T47D (cell line): ENCODE measurements at regions not wholly inside any gene's neighbourhood (a gene's known extent, or its start where the extent isn't known, plus 50 kb on each side); places are given as distances from the start of the nearest gene placed in this dataset.
A peak's percentile ranks its signal among the peaks of the same experiment; 100 is the strongest.

ENCODE experiments used
- DNase-seq, 2 experiments: peaks; one replicate each; pipeline versions ENCODE4 v3.0.0 to v3.0.0-alpha.2; 2011 to 2012; ENCODE audit warnings: low read depth in 1 of 2, low spot score in 1 of 2
- JUND ChIP-seq: IDR thresholded peaks from 2 replicates; pipeline ENCODE4 v1.6.1; 2012; ENCODE audit warnings: low read depth
- in situ Hi-C: cut with HindIII; loops from 2 replicates; pipeline ENCODE4 v1.10.0; 2016; ENCODE audit warnings: low sequenced_read_pairs, low pct_unique_long_range_greater_than_20kb

DNA sequence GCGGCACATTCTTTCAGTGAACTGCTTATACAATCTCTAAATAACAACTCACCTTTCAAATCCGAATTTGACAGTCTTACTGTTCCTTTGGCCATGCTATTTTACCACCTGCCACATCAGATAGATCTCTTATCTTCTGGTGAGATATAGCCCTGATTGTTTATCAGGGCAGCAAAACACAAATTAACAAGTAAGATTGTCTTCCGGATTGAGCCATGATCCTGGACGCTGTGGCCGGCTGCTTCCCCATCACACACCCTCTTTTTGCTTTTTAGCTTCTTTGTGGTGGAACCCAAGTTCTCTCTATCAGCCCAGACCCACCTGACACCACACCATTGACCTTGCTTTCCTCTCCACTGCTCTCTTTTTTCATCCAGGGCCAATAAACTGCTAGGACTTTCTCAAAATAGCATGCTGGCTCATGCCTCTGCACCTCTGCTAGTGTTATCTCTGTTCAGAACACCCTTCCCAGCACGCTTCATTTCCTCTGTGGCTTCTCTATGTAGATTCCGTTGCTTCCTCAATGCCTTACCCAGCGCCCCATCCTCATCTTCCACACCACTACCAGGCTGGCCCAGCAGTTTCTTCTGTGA lies 111.8 kb upstream of the CNTNAP5 start:
- in situ Hi-C loops: no loop called here
- no peak for DNase-seq
- TF ChIP-seq JUND: no peak

DNA sequence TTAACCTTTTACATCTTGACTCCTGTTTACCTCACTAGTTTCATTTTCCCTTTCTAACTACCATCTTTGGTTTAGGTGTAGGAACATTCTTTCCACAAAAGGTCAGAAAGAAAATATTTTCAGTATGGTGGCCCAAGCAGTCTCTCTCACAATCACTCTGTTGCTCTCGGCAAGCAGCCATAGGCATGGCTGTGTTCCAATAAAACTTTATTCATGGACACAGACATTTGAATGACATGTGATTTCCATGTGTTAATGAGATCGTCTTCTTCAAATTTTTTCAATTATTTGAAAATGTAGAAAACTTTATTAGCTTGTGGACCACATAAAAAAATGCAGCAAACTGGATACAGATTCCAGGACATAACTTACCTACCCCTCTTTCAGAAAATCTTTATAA lies 109.7 kb upstream of the CNTNAP5 start:
- no peak for TF ChIP-seq JUND
- in situ Hi-C loops: no loop called here
- DNase-seq: no peak

DNA sequence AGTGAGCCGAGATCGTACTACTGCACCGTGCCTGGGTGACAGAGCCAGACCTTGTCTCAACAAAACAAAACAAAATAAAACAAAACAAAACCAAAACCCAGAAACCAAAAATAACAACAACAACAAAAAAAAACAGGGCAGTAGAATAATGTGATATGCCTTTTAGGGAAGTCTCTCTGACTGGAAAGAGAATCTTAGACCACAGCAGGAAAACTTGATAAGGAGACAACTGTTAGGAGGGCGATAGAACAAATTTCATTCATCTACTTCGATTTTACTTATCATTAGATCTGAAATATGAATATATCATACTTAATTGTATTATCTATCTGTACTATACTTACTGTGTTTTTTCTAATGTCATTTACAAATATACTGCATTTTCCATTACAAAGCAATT lies 109.0 kb upstream of the CNTNAP5 start:
- no peak for DNase-seq
- in situ Hi-C loops: no loop called here
- no peak for TF ChIP-seq JUND

DNA sequence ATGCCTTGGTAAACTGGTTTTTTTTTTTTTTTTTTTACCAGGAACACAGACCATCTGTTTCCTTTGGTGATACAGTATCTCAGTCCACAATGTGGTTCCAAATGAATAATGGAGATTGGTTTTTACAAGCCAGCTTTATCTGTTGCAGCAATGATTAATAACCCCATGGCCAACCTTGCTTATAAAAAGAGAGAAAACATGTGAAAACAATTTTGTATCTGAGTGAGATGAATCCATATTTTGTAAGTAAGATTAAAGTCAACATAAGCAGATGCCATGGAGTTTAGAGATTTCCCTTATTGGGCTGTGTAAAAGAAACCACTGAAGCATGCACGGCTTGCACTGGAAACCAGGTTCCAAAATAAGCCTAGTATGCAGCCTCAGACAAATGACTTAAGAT lies 108.6 kb upstream of the CNTNAP5 start:
- no peak for TF ChIP-seq JUND
- DNase-seq: no peak
- in situ Hi-C loops: no loop called here

DNA sequence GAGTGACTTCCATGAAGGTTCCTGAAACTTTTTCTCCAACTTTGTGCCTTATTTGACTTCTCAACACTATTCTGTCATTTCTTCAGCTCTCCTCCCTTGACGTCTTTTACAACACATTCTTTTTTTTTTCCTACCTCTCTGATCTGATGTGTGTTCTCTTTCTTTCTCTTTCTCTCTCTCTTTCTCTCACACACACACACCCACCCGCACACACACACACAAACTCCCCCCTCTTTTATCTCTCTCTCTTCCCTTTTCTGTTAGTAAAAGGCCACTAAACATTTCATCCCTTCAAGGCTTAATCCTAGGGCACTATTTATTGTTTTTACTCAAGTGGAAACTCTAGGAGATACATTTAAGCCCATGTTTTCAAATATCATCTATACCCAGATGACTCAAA lies 107.8 kb upstream of the CNTNAP5 start:
- DNase-seq: no peak
- no peak for TF ChIP-seq JUND
- in situ Hi-C loops: no loop called here

DNA sequence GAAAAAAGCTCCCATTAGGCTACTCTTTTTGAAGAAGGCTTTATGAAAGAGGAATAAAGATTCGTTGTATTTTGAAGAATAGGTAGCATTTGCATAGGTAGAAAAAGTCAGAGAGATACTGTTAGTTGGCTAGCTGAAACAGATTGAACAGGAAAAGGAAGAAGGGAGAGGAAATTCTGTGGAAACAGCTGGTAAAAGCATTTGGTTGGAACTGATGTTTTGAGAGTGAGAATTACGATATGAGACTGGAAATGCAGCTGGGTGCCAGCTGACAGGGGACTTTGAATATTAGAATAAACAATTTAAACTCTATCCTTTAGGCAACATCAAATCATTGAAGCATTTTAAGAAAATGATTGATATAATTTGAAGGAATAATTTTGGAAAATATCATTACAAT lies 96.7 kb upstream of the CNTNAP5 start:
- no peak for DNase-seq
- no peak for TF ChIP-seq JUND
- in situ Hi-C loops: no loop called here

DNA sequence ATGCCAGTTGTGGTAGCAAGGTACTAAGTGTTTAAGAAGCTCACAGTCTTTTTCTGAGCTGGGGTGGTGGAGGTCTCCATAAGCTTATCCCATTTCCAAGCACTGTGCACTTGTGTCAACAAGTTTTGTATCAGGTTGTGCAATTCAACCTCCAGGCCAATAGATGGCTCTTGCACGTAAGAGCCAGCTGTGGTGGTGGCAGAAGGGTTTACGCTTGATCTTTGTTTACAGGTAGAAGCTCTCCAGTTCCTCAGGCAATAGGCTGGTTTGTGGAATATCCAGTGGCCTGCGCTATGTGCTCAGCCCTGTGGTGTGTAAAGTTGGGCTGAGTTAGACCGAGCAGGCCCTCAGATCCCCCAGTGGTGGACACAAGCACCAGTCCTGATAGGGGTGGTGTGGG lies 89.7 kb upstream of the CNTNAP5 start:
- TF ChIP-seq JUND: no peak
- in situ Hi-C loops: no loop called here
- DNase-seq: no peak

DNA sequence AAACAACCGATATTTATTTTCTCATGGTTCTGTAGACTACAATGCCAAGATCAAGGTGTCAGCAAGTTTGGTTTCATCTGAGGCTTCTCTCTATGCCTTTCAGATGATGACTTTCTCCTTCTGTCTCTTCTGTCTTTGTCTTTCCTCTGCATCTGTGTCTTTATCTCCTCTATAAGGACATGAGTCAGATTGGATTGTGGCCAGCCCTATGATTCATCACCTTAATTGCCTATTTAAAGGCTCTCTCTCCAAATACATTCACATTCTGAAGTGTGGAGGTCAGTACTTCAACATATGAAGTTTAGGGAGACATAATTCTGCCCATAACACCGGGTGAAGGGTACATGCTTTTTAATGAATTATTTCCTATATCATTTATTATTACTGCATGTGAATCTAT lies 71.2 kb upstream of the CNTNAP5 start:
- peak in 1 of 2 experiments; percentile 13 for DNase-seq
- in situ Hi-C loops: no loop called here
- TF ChIP-seq JUND: no peak

DNA sequence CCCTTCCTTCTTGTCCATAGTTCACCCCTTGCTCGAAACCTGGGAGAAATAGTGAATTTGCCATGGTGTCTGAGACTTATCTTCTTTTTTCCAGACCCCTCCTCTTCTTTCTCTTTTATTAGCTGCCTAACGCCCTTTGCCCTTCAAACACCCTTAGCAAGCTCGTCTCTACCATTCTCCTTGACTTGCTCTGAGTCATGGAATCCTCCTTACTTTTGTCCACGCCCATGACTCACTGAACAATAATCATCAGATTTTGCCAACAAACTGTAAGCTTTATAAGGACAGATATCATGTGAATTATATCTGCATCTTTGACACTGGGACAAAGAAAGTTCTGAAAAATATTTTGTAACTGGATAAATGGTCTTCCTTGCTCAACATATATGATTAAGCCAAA lies 67.1 kb upstream of the CNTNAP5 start:
- in situ Hi-C loops: no loop called here
- no peak for TF ChIP-seq JUND
- no peak for DNase-seq

DNA sequence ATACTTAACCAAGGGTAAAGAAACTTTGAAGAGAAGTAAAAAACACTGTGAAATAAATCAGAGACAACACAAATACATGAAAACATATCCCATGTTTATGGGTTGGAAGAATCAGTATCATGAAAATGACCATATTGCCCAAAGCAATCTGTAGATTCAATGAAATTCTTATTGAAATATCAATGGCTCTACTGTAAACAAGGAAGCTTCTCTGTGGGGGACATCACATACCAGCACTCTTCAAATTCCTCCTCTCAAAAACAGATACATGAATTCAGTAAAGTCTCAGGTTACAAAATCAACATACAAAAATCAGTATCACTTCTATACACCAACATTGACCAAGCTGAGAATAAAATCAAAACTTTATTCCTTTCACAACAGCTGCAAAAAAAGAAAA lies 63.5 kb upstream of the CNTNAP5 start:
- no peak for DNase-seq
- in situ Hi-C loops: no loop called here
- no peak for TF ChIP-seq JUND

DNA sequence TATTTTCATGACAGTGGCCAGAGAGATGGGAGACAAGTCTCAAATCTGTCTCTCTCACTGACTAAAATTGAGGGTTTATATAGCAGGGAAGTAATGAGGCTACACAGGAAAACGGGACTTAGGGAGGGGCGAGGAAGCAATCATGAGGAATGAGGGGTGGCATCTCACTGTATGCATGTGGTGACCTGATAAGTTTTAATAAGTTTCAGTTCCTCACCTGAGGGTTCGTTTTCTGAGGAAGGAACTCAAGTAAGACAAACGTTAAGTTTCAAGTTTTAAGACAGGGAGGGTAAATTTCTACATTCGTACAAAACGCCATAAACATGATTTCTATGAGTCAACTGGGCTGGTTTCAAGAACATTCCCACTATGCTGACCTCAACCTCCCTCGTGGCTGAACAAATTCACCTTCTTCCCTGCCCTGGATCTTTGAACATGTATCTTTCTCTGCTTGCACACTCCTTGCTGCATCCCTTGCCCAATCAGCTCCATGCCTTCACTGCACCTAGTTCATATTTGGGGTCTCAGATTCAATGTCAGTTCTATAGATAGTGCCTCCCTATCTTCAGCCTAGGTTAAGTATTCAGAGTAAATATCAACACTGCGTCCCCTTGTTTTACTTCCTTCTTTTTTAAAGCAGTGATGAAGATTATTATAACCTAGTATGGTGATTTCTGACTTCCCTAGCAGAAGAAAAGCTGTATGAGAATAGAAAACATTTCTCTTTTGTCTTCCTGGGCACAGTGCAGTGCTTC lies 53.3 kb upstream of the CNTNAP5 start:
- in situ Hi-C loops: no loop called here
- DNase-seq: no peak
- no peak for TF ChIP-seq JUND
